Activated CD4-positive, CD25-positive, alpha-beta regulatory T cell treated with anti-CD3 and anti-CD28 coated beads, Interleukin-2, amount 50 U/mL, for 16 hours (primary cell): ENCODE measurements at regions not wholly inside any gene's neighbourhood (a gene's known extent, or its start where the extent isn't known, plus 50 kb on each side); places are given as distances from the start of the nearest gene placed in this dataset.

Source experiments
- DNase-seq: peaks from one replicate; pipeline ENCODE4 v3.0.0-alpha.2; 2020; ENCODE audit warnings: low read depth, low spot score

- no peak for DNase-seq
These were observed 85.1 kb upstream of the USP47 start for GRCh38 chr11:11756718-11757117.

GRCh38 chr11:11755871-11756270 lies 85.9 kb upstream of the USP47 start:
- no peak for DNase-seq

GRCh38 chr11:11752679-11753078 lies 89.1 kb upstream of the USP47 start:
- DNase-seq, result no peak

GRCh38 chr11:11750017-11750878 lies 91.5 kb upstream of the USP47 start:
- DNase-seq, result no peak

GRCh38 chr11:11748706-11749365 lies 92.9 kb upstream of the USP47 start:
- DNase-seq, result no peak

- no peak for DNase-seq
These were observed 94.2 kb upstream of the USP47 start for GRCh38 chr11:11747570-11747969.

GRCh38 chr11:11746449-11746848 lies 95.3 kb upstream of the USP47 start:
- DNase-seq, result no peak

GRCh38 chr11:11743216-11743615 lies 98.6 kb upstream of the USP47 start:
- DNase-seq, result no peak

- DNase-seq, result no peak
These were observed 99.3 kb upstream of the USP47 start for GRCh38 chr11:11742486-11742885.

- DNase-seq, result no peak
These were observed 100.9 kb upstream of the USP47 start for GRCh38 chr11:11740836-11741235.

- no peak for DNase-seq
These were observed 101.6 kb upstream of the USP47 start for GRCh38 chr11:11740073-11740702.

- DNase-seq, result no peak
These were observed 103.4 kb upstream of the USP47 start for GRCh38 chr11:11738370-11738769.

GRCh38 chr11:11735586-11735985 lies 106.2 kb upstream of the USP47 start:
- no peak for DNase-seq

- DNase-seq, result no peak
These were observed 108.5 kb upstream of the USP47 start for GRCh38 chr11:11733246-11733747.

- DNase-seq, result no peak
These were observed 109.7 kb upstream of the USP47 start for GRCh38 chr11:11732116-11732515.

- DNase-seq, result no peak
These were observed 109.7 kb upstream of the GALNT18 start for GRCh38 chr11:11731311-11732083.

- no peak for DNase-seq
These were observed 106.6 kb upstream of the GALNT18 start for GRCh38 chr11:11728386-11728785.

- no peak for DNase-seq
These were observed 103.6 kb upstream of the GALNT18 start for GRCh38 chr11:11725438-11725837.

- no peak for DNase-seq
These were observed 103.2 kb upstream of the GALNT18 start for GRCh38 chr11:11724994-11725393.

- no peak for DNase-seq
These were observed 101.1 kb upstream of the GALNT18 start for GRCh38 chr11:11722861-11723260.

- no peak for DNase-seq
These were observed 100.4 kb upstream of the GALNT18 start for GRCh38 chr11:11722246-11722645.

- DNase-seq, result no peak
These were observed 96.7 kb upstream of the GALNT18 start for GRCh38 chr11:11718511-11718910.
